ENCODE measurements at regions not wholly inside any gene's neighbourhood (a gene's known extent, or its start where the extent isn't known, plus 50 kb on each side); places are given as distances from the start of the nearest gene placed in this dataset.
"Not testable (repeated sequence)": the region's sequence is repeated elsewhere in the genome, so short reads cannot be mapped to it uniquely, and the experiment has no call there.

GRCh38 chr12:19671695-19672094 lies 232.4 kb downstream of the AEBP2 start:
- no peak for DNase-seq

GRCh38 chr12:19674437-19674836 lies 235.1 kb downstream of the AEBP2 start:
- DNase-seq = no peak

DNA sequence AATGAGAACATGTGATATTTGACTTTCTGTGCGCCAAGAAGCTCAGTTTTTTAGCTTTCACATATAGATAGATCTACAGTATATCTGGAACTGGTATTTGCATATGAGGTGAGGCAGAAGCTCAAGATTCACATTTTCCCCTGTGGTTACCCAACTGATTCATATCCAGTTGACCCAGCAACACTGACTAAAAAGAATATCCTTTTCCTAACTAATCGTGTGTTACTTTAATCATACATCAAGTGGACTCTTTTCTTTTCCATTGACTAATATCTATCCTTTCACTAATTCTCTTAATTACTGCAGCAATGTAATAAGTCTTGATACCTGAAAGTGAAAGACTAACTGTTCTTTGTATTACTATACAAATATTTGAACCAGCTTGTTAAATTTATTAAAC lies 236.1 kb downstream of the AEBP2 start:
- no peak for DNase-seq

GRCh38 chr12:19678501-19678900 lies 239.2 kb downstream of the AEBP2 start:
- DNase-seq = not testable (repeated sequence)

GRCh38 chr12:19681007-19681406 lies 241.7 kb downstream of the AEBP2 start:
- DNase-seq = no peak

GRCh38 chr12:19683178-19683927 lies 244.1 kb downstream of the AEBP2 start:
- no peak for DNase-seq

- no peak for DNase-seq
Observed at GRCh38 chr12:19687371-19687770, 248.1 kb downstream of the AEBP2 start.

DNA sequence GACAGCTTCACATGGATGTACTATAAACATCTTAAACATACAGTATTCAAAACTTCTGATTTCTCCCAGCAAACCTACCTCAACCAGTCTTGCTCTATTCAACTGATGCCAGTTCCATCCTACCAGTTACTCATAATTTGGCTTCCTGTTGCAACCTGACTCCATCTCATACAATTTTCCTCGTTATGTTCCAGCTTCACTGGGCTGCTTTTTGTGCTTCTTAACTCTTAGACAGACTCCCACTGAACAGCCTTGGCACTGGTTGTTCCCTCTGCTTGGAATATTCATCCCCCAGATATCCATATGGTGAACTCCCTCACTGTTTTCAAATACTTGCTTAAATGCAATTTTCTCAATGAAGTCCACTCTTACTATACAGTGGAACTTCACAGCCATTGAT lies 249.2 kb downstream of the AEBP2 start:
- no peak for DNase-seq

GRCh38 chr12:19689226-19689625 lies 249.9 kb downstream of the AEBP2 start:
- DNase-seq = no peak

- DNase-seq = no peak
Observed at GRCh38 chr12:19689801-19690472, 250.6 kb downstream of the AEBP2 start.

GRCh38 chr12:19692091-19692490 lies 252.8 kb downstream of the AEBP2 start:
- DNase-seq = no peak

DNA sequence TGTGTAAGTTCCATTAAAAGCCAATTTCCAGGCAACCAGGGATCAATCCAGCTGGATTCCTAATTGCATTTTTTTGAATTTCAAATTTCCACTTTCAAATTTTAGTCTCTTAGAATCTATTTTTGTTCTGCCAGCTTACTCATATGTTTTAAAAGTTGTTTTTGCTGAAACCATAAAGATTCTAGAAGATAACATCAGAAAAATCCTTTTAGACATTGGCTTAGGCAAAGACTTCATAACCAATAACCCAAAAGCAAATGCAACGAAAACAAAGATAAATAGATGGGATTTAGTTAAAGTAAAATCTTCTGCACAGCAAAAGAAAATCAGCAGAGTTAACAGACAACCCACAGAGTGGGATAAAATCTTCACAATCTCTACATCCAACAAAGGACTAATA lies 253.3 kb downstream of the AEBP2 start:
- DNase-seq = no peak

DNA sequence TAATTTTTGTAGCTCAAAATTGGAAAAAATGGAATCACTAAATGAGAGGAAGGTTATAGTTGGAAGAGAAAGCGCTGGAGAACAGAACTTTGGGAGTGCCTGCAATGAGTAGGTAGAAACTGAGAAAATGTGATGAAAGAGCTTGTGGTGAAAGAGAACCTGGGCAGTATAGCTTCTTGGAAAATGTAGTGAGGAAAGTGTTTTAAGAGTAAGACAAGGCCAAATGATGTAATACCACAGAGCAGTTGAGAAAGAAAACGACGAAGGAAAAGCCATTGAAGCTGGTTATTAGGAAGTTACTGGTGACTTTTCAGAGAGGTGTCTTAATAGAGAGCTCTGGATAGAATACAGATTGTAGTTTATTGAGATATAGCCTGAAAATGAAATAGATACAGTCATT lies 255.3 kb downstream of the AEBP2 start:
- DNase-seq = no peak

- no peak for DNase-seq
Observed at GRCh38 chr12:19695244-19696098, 256.2 kb downstream of the AEBP2 start.

DNA sequence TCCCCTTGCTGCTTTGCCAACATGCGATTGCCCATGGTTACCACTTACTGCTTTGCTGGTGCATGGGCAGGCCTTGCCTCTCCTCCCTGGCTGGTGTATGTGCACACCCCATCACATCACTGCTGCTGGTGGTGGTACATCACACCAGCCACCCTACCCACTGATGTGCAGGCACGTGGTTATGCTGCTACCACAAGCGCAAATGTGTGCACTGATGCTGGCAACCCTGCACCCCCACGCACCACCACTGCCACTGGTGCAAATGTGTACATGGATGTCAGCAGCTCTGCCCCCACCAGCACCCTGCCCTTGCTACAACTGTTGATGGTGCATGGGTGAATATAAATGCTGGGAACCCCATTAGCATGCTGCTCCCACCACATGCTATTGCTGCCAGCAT lies 261.7 kb downstream of the AEBP2 start:
- no peak for DNase-seq

- no peak for DNase-seq
Observed at GRCh38 chr12:19704966-19705365, 265.7 kb downstream of the AEBP2 start.

GRCh38 chr12:19706936-19707335 lies 267.6 kb downstream of the AEBP2 start:
- DNase-seq = no peak

- no peak for DNase-seq
Observed at GRCh38 chr12:19707948-19708409, 268.7 kb downstream of the AEBP2 start.

- DNase-seq = no peak
Observed at GRCh38 chr12:19709889-19710288, 270.6 kb downstream of the AEBP2 start.

DNA sequence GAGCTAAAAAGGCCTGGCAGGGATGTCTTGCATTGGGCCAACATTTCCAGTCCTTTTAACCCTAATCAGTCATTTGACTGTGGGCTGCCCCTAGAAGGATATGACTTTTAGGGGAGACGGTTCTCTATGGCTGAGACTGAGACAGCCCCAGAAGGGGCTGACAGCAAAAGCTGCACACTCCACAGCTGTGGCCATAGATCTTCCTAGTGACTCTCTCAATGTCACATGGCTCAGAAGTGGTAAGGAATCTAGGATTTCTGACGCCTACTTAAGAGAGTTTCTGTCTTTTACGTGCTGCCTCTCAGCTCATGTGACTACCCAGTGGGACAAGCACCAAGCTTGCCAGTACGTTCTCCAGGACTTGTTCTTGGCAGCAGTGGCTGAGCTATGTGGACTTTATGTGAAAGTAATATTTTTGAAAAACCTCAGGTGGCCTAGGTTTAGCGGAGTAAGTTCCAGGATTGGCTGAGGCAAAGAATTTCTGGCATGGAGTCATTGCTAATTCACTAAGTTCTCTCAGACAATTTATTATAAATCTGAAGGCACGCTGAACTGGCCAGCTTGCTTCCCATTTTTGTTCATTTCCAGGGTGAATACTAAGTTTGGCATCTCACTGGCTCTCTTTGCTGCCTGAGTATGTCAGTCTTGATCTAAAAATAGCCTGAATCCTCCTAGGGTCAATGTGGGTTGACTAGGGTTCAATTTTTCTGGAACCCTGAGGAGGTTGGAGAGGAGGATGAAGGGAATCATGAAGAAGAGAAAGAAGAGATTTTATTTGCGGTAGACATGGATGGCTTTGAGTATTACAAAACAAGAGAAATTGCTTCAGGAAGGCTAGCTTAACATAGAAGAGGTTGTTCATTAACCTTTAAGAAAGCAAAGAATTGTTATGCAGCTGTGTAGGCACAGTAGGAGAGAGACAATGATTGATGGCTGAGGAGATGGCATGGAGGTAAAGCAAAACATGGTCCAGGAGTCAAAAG lies 271.8 kb downstream of the AEBP2 start:
- DNase-seq = peak; percentile 86

GRCh38 chr12:19712041-19712440 lies 272.7 kb downstream of the AEBP2 start:
- no peak for DNase-seq

DNA sequence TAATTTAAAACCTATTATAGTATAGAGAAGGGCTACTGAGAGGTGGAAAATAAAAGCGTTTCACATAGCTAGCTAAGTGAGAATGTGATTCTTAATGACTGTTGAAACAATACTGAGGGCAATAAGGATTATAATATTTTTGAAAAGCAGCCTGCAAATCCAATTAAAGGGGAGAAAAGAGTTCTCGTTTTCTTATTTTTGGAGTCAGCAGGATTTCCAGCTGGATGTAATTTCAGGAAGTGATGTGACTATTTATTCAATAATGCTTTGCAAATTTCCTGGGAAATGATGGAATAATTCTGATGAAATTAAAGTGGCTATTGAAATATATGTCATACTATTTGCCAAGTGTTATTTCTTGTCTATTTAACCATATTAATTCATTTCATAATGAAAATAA lies 279.1 kb downstream of the AEBP2 start:
- DNase-seq = no peak
